H9 (cell line): ENCODE measurements at regions not wholly inside any gene's neighbourhood (a gene's known extent, or its start where the extent isn't known, plus 50 kb on each side); places are given as distances from the start of the nearest gene placed in this dataset.

Source experiments
- DNase-seq: peaks from one replicate; pipeline ENCODE4 v3.0.0-alpha.2; 2017
- H2AFZ ChIP-seq: one replicate; pipeline ENCODE4 v1.6.1; 2013; ENCODE audit warnings: mild to moderate bottlenecking, low read length, control low read depth, moderate library complexity
- H2AK5ac ChIP-seq: 2 replicates; pipeline ENCODE4 v1.6.1; 2013; ENCODE audit warnings: low read length, control low read depth, mixed read lengths; ENCODE audit not compliant: insufficient read length
- H2BK120ac ChIP-seq: one replicate; pipeline ENCODE4 v1.6.1; 2013; ENCODE audit warnings: low read depth, mild to moderate bottlenecking, low read length, control low read depth, inconsistent platforms; ENCODE audit not compliant: poor library complexity, severe bottlenecking
- H2BK12ac ChIP-seq: 2 replicates; pipeline ENCODE4 v1.6.1; 2013; ENCODE audit warnings: low read length, control low read depth, mixed read lengths, low read depth; ENCODE audit not compliant: insufficient read length
- H2BK15ac ChIP-seq: 2 replicates; pipeline ENCODE4 v1.6.1; 2013; ENCODE audit warnings: low read depth, low read length, control low read depth
- H2BK20ac ChIP-seq: one replicate; pipeline ENCODE4 v1.6.1; 2013; ENCODE audit warnings: low read depth, mild to moderate bottlenecking, low read length, control low read depth, inconsistent platforms; ENCODE audit not compliant: poor library complexity, severe bottlenecking
- H2BK5ac ChIP-seq: 2 replicates; pipeline ENCODE4 v1.6.1; 2013; ENCODE audit warnings: low read length, control low read depth, mixed read lengths; ENCODE audit not compliant: insufficient read length
- H3K14ac ChIP-seq: 2 replicates; pipeline ENCODE4 v1.6.1; 2013; ENCODE audit warnings: low read length, control low read depth; ENCODE audit not compliant: insufficient read depth
- H3K18ac ChIP-seq: 2 replicates; pipeline ENCODE4 v1.6.1; 2013; ENCODE audit warnings: low read depth, mild to moderate bottlenecking, mixed read lengths, low read length, control low read depth; ENCODE audit not compliant: insufficient read length
- H3K23ac ChIP-seq: 2 replicates; pipeline ENCODE4 v1.6.1; 2013; ENCODE audit warnings: low read length, control low read depth, mixed read lengths, low read depth; ENCODE audit not compliant: insufficient read length
- H3K23me2 ChIP-seq: 2 replicates; pipeline ENCODE4 v1.6.1; 2013; ENCODE audit warnings: low read depth, mild to moderate bottlenecking, mixed read lengths, low read length, control low read depth; ENCODE audit not compliant: insufficient read length, poor library complexity, severe bottlenecking
- H3K27ac ChIP-seq: 2 replicates; pipeline ENCODE4 v1.5.1; 2013; ENCODE audit warnings: low read length, control low read depth, mixed read lengths, low read depth; ENCODE audit not compliant: insufficient read length
- H3K27me3 ChIP-seq: 2 replicates; pipeline ENCODE4 v1.6.1; 2013; ENCODE audit warnings: low read length, control low read depth, inconsistent platforms; ENCODE audit not compliant: insufficient read depth
- H3K4ac ChIP-seq: 2 replicates; pipeline ENCODE4 v1.6.1; 2013; ENCODE audit warnings: low read depth, mild to moderate bottlenecking, control low read depth, inconsistent platforms, low read length, moderate library complexity
- H3K4me1 ChIP-seq: 2 replicates; pipeline ENCODE4 v1.6.1; 2013; ENCODE audit warnings: low read length, control low read depth, inconsistent platforms; ENCODE audit not compliant: insufficient read depth
- H3K4me2 ChIP-seq: 2 replicates; pipeline ENCODE4 v1.6.1; 2013; ENCODE audit warnings: low read length, control low read depth, mixed read lengths; ENCODE audit not compliant: insufficient read length, insufficient read depth
- H3K56ac ChIP-seq: 2 replicates; pipeline ENCODE4 v1.6.1; 2013; ENCODE audit warnings: low read depth, mild to moderate bottlenecking, mixed read lengths, low read length, control low read depth; ENCODE audit not compliant: insufficient read length
- H3K79me1 ChIP-seq: 2 replicates; pipeline ENCODE4 v1.6.1; 2013; ENCODE audit warnings: low read depth, mild to moderate bottlenecking, moderate library complexity, low read length, control low read depth, inconsistent platforms; ENCODE audit not compliant: insufficient read depth, poor library complexity, severe bottlenecking
- H3K79me2 ChIP-seq: 2 replicates; pipeline ENCODE4 v1.6.1; 2013; ENCODE audit warnings: low read length, control low read depth, inconsistent platforms; ENCODE audit not compliant: insufficient read depth
- H3K9ac ChIP-seq: 2 replicates; pipeline ENCODE4 v1.6.1; 2013; ENCODE audit warnings: low read length, control low read depth, mixed read lengths; ENCODE audit not compliant: insufficient read length; ENCODE audit errors: extremely low read depth
- H3K9me3 ChIP-seq: one replicate; pipeline ENCODE4 v1.6.1; 2013; ENCODE audit warnings: low read depth, low read length, inconsistent platforms; ENCODE audit not compliant: control insufficient read depth
- H3T11ph ChIP-seq: one replicate; pipeline ENCODE4 v1.6.1; 2013; ENCODE audit warnings: mild to moderate bottlenecking, low read length, control low read depth, inconsistent platforms
- H4K20me1 ChIP-seq: one replicate; pipeline ENCODE4 v1.6.1; 2013; ENCODE audit not compliant: control insufficient read depth, insufficient read length, insufficient read depth
- H4K5ac ChIP-seq: 2 replicates; pipeline ENCODE4 v1.6.1; 2013; ENCODE audit warnings: low read depth, mild to moderate bottlenecking, mixed read lengths, low read length, control low read depth; ENCODE audit not compliant: insufficient read length
- H4K8ac ChIP-seq: replicated peaks from 2 replicates; pipeline ENCODE4 v1.6.1; 2013; ENCODE audit warnings: low read length, control low read depth, mixed read lengths, low read depth; ENCODE audit not compliant: insufficient read length
- H4K91ac ChIP-seq: 2 replicates; pipeline ENCODE4 v1.6.1; 2013; ENCODE audit warnings: low read depth, mild to moderate bottlenecking, moderate library complexity, mixed read lengths, low read length, control low read depth; ENCODE audit not compliant: insufficient read length
- H3K27ac Mint-ChIP-seq, 3 experiments: 2 replicates in 2 of 3; 3 replicates in 1 of 3; pipeline ENCODE4 v1.8.0; 2020 to 2021; ENCODE audit warnings: mixed read lengths in 3 of 3, mild to moderate bottlenecking in 1 of 3, moderate library complexity in 1 of 3
- H3K27me3 Mint-ChIP-seq: 2 replicates; pipeline ENCODE4 v1.8.0; 2021; ENCODE audit warnings: low read depth, mild to moderate bottlenecking, moderate library complexity, mixed read lengths
- H3K36me3 Mint-ChIP-seq, 3 experiments: 2 replicates in 2 of 3; 3 replicates in 1 of 3; pipeline ENCODE4 v1.8.0; 2020 to 2021; ENCODE audit warnings: low read depth in 3 of 3, mixed read lengths in 3 of 3; ENCODE audit not compliant: insufficient read depth in 1 of 3
- H3K4me1 Mint-ChIP-seq, 2 experiments: 2 replicates each; pipeline ENCODE4 v1.8.0; 2020; ENCODE audit warnings: mixed read lengths in 2 of 2
- H3K4me3 Mint-ChIP-seq, 2 experiments: 2 replicates in 1 of 2; 3 replicates in 1 of 2; pipeline ENCODE4 v1.8.0; 2020 to 2021; ENCODE audit warnings: mild to moderate bottlenecking in 2 of 2, mixed read lengths in 2 of 2, moderate library complexity in 1 of 2
- H3K9me3 Mint-ChIP-seq, 2 experiments: 2 replicates in 1 of 2; 3 replicates in 1 of 2; pipeline ENCODE4 v1.8.0; 2020; ENCODE audit warnings: mild to moderate bottlenecking in 2 of 2, mixed read lengths in 2 of 2, moderate library complexity in 1 of 2
- WGBS: extraction: QIAGEN DNeasy Blood & Tissue Kit; methylation state at CpG from one replicate; pipeline ENCODE4 v1.1.7; 2013; ENCODE audit warnings: missing lambda C conversion rate, low lambda C conversion rate, mixed read lengths; ENCODE audit not compliant: insufficient read length; ENCODE audit errors: extremely low coverage; 5-methylcytosine and 5-hydroxymethylcytosine counted together
- TF ChIP-seq, protein P1 (sequence below): fragments of 200-600 bp; sonication (generic); conservative IDR thresholded peaks from 3 replicates; pipeline ENCODE4 v1.8.0; 2021; ENCODE audit warnings: antibody characterized with exemption, mild to moderate bottlenecking

DNA sequence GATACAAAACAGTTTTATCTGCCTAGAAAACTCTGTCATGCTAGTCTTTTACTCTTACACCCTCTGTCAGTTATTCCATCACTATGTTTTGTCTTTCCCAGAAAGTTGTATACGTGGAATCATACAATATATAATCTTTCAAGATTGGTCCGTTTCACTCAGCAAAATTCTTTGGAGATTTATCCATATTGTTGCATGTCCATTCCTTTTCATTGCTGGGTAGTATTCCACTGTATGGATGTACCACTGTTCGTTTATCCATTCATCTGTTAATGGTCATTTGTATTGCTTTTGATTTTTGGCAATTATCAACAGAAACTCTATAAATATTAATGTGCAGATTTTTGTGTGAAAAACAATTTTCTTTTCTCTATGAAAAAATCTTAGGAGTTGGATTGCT is 63.1 kb downstream of the GLUD2 start:
- no peak overlapping the region for H3T11ph ChIP-seq
- no peak overlapping the region for H3K4ac ChIP-seq
- no peak overlapping the region for H2AK5ac ChIP-seq
- H3K27ac Mint-ChIP-seq = no peak overlapping the region
- WGBS = no CpG with 5 or more reads among the region's 3 CpGs
- peaks cover 23% of the 10 kb centered on the region for H3K9me3 ChIP-seq
- H3K4me2 ChIP-seq = no peak overlapping the region
- H4K8ac ChIP-seq = no peak overlapping the region
- no peaks in the 10 kb centered on the region for H3K79me2 ChIP-seq
- no peak overlapping the region for H3K9ac ChIP-seq
- no peaks in the 10 kb centered on the region for H4K20me1 ChIP-seq
- no peaks in the 10 kb centered on the region for H3K4me1 ChIP-seq
- no peak overlapping the region for H3K18ac ChIP-seq
- H3K27me3 Mint-ChIP-seq = no peaks in the 10 kb centered on the region
- H3K36me3 Mint-ChIP-seq = peaks cover 0 to 4% (median 0%) of the 10 kb centered on the region in 3 experiments; a peak in 2 of 7 replicates
- H3K14ac ChIP-seq = no peak overlapping the region
- H3K23me2 ChIP-seq = no peaks in the 10 kb centered on the region
- no peak overlapping the region for H3K23ac ChIP-seq
- no peak overlapping the region for H2AFZ ChIP-seq
- no peak overlapping the region for H2BK12ac ChIP-seq
- H3K4me1 Mint-ChIP-seq = no peaks in the 10 kb centered on the region
- no peak overlapping the region for H2BK20ac ChIP-seq
- H3K27me3 ChIP-seq = no peaks in the 10 kb centered on the region
- H3K27ac ChIP-seq = no peak overlapping the region
- H3K56ac ChIP-seq = no peak overlapping the region
- no peak overlapping the region for H2BK120ac ChIP-seq
- H3K4me3 Mint-ChIP-seq = no peak overlapping the region
- peaks cover 46 to 49% of the 10 kb centered on the region in 2 experiments for H3K9me3 Mint-ChIP-seq
- H4K91ac ChIP-seq = no peak overlapping the region
- H4K5ac ChIP-seq = no peak overlapping the region
- DNase-seq = no peak
- H2BK5ac ChIP-seq = no peak overlapping the region
- no peak overlapping the region for H2BK15ac ChIP-seq
- H3K79me1 ChIP-seq = no peaks in the 10 kb centered on the region
- TF ChIP-seq, protein P1, sequence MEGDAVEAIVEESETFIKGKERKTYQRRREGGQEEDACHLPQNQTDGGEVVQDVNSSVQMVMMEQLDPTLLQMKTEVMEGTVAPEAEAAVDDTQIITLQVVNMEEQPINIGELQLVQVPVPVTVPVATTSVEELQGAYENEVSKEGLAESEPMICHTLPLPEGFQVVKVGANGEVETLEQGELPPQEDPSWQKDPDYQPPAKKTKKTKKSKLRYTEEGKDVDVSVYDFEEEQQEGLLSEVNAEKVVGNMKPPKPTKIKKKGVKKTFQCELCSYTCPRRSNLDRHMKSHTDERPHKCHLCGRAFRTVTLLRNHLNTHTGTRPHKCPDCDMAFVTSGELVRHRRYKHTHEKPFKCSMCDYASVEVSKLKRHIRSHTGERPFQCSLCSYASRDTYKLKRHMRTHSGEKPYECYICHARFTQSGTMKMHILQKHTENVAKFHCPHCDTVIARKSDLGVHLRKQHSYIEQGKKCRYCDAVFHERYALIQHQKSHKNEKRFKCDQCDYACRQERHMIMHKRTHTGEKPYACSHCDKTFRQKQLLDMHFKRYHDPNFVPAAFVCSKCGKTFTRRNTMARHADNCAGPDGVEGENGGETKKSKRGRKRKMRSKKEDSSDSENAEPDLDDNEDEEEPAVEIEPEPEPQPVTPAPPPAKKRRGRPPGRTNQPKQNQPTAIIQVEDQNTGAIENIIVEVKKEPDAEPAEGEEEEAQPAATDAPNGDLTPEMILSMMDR = no peak
